Fibroblast of upper back skin (primary cell): ENCODE measurements at regions not wholly inside any gene's neighbourhood (a gene's known extent, or its start where the extent isn't known, plus 50 kb on each side); places are given as distances from the start of the nearest gene placed in this dataset.

ENCODE experiments used
- DNase-seq: peaks from one replicate; pipeline ENCODE4 v3.0.0-alpha.2; 2013

DNA sequence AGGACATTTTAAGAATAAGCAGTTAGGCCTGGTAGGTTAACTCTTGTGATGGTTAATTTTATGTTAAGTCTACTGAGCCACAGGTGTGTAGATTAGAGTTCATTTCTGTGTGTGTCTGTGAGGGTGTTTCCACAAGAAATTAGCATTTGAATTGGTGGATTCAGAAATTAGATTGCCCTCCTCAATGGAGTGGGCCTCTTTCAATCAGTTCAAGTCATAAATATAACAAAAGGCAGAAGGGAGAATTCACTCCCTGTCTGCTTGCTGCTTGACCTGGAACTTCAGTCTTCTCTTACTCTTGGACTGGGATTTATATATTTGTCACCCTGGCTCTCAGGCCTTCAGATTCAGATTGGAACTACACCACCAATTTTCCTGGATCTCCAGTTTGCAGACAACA lies 55.3 kb upstream of the POM121L12 start:
- no peak for DNase-seq

DNA sequence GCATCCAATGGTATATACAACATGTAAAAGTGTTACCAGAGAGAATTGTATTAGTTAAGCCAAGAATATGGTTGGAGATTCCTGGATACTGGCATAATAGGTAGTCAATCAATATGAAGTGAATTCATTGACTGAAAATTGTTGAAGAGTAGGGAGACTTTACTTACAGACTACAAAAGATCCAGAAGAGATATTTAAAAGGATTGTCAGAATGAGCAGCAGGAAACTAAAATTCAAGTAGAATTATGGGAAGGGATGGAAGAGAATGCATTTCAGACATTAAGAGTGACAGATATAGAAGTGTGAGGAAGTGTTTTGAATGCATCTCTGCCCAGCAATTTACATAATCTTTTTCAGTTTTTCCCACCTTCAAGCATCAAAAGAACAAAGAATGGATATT lies 62.3 kb upstream of the POM121L12 start:
- no peak for DNase-seq

DNA sequence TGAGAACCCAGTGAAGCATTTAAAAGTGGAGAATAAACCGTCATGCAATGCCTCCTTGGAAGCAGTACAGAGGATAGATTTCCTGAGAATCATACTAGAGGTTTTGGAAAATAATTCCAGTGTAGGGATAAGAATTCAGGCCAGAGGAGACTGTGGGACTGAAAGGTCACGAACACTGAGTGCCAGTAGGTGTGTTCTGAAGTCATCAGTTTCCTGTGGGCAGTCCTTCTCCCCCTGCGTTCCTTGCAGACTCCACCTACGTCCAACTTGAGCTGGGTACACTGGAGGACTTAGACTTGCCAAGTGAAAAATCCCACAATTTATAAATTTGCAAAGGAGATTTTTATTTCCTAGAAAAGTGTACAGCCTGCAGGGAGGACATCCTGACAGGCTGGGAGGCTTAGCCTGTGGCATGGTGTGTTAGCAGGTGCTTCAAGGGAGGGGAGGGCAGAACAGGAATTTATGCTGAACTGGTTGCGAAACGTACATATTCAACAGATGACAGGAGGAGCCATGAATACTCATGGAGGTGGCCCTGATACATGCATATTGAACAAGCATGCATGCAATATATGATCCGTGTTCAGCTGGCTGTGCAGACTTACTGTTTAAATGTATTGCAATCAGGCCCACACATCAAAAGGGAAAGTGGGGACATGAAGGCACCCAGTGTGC lies 72.9 kb upstream of the POM121L12 start:
- no peak for DNase-seq

DNA sequence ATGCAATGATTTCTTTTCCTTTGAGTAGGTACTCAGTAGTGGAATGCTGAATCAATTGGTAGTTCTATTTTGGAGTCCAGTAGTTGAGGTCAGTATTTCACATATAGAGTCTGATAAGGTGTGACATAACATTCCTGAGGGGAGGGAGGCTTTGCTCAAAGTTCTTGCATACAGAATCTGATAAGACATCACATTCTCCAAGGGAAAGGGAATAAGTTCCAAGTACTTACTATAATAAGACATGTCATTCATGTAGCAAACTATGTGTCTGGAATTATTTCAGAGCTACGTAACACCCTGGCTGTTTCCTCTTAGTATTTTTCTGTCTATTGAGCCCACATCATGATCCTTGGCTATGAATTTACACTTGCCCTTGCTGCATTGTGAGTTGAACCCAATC lies 74.3 kb upstream of the POM121L12 start:
- DNase-seq: no peak

DNA sequence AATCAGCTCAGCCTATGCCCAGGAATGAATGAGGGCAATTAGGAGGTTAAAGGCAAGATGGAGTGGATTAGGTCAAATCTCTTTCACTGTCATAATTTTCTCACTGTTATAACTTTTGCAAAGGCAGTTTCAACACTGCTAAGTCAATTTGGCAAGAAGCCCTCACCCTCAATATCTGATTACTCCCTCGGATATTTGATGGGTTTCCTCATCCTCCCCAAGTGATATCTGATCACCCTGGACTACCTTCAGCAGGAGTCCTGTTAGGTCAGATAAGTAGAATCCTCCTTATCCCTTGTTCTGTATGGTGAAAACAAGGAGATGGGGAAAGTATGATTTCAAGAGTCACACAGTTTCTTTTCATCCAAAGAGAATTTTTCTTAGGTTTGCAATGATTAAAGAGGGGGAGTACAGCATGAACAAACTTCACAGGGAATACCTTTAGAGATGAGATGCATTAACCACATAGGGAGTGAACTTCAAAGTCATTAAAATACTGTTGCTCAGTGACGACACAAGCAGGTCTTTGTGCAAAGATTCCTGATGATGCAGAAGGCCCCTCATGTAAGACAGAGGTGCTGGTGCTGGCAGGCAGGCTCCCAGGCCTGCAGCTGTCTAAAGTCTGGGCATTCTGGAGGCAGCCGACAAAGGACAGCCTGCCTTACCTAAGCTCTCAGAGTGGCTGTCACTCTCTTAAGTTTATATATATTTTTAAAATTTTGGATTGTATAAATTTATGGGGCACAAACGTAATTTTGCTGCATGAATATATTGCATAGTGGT lies 75.4 kb upstream of the POM121L12 start:
- DNase-seq: no peak

DNA sequence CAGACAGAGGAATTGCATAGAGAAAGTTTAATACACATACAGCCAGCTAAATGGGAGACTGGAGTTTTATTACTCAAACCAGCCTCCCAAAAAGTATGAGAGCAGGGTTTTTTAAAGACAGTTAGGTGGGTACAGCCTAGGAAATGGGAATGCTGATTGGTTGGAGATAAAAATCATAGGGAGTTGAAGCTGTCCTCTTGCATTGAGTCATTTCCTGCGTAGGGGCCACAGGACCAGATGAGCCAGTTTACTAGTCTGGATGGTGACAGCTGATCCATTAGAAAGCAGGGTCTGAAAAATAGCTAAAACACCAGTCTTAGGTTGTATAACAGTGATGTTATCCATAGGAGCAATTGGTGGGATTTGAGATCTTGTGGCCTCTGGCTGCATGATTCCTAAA lies 76.1 kb upstream of the POM121L12 start:
- peak; percentile 45 for DNase-seq

DNA sequence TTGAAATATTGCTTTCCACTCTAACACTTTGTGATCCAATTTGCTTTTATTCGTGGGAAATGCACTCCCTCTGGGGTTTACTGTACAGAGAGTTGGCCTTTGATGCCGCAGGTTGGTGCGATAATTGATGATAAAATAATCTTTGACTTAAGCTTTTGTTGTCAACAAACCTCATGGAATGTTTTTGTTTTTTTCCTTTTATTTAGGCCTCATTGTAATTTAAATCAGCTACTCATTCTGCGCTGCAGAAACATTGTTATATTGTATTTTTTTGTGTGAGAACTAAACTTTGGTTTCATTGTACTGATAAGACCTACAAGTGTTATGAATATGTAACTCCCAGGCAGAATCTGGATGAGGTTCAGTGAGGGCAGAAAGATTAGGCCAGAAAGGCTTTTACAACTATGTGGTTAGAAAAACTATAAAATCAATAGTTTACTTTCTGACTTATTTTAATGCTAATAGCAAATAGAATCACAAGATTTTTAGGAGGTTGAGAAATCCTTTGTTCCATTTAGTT lies 76.8 kb upstream of the POM121L12 start:
- DNase-seq: no peak

DNA sequence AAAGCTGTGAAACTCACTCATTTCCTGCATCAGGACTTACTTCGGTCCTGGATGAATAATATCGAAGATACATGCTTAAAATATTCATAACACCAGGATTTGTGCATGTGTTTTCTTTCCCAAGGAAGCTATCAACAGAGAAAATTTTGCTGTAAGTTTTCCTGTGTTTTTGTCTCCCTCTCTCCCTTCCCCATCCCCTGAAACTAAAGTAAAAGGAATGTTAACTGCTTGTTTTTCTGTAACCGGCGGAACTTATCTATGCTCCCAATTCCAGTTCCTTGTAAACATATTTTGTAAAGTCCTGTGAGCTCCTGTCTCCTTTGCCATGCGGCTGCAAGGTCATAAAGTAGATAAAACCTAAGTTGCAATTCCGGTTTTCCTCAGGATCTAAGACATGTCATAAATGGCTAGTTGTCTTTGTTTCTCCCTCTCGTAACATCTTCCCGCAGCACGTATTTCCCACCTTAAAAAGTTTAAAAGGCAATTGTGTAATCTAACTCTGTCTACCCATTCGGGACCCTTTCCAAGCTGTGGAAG lies 79.0 kb upstream of the POM121L12 start:
- DNase-seq: peak; percentile 5

DNA sequence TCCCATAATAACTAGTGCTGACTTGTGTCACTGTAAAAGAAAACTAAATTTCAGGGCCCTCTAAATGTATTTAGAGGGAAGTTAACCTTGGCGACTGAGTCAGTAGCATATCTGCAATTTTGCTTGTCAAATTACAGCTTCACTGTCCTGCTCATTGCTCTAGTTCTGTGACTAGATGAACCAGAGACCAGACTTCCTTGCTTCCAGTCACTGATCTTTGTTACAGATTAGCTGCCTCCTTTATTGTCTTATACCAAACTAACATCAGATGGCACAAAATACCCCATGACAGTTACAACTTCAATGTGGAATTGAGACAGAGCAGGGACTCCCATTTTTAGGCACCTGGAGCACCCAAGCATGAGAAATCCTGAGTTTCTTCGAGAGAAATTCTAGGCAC lies 79.9 kb upstream of the POM121L12 start:
- DNase-seq: no peak

DNA sequence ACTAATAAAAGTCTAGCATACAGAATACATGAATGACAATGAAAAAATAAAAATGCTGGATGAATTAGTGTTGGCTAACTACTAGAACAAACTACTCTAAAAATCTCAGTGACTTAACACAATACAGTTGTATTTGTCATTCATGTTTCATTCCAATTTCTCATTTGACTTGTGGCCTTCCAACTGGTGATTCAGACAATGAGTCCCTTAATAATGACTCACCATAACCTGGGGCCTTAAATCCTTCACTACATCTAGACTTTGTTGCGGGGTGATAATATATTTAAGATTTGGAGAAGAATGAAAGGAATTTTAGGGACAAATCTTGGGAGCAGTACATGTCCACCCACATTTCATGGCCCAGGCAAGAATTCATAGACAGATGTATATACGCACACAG lies 90.5 kb upstream of the POM121L12 start:
- peak; percentile 63 for DNase-seq

DNA sequence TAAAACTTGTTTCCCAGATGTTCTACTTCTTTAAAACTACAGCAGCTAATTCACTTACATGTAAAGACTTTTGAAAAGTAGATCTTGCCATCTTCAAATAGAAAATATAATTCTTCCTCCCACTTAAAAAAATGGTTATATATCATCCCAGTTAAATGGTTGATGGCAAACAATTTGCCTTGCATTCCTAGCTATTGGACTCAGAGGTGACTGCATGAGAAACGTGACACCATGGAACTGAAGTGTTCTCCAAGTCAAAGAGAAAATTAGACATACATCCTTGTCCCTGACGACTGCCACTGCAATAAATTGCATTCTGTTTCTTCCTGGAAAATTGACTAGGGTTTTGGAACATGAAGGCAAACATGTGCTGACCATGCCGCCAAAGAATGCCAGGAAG lies 95.0 kb upstream of the POM121L12 start:
- peak; percentile 47 for DNase-seq

DNA sequence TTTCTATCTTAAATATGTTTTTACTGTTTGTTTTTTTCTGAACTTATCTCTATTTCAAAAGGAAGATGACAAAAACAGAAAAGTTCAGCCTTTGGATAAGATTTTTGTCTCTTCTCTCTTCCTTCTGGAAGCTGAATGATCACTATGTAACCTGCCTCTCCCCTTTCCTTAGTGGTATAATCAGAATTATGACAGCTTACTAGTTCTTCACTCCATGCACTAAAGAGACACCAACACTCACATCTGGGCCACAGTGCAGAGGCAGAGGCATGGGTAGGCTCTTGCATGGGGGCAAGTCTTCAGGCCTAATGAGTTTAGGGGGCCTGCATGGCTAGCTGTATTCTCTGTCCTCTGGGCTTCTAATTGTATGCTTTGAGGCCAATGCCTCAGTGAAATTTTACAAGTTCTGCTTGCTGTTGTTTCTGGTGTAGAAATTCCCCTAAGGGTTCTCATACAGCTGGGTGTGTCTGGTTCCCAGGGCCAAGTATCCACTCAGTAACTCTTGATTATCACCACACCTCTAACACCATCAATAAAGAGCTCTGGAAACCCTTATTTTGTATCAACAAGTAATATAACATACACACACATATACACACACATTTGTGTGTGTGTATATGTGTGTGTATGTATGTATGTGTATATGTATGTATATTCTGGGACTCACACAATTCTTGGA lies 96.8 kb upstream of the POM121L12 start:
- no peak for DNase-seq

DNA sequence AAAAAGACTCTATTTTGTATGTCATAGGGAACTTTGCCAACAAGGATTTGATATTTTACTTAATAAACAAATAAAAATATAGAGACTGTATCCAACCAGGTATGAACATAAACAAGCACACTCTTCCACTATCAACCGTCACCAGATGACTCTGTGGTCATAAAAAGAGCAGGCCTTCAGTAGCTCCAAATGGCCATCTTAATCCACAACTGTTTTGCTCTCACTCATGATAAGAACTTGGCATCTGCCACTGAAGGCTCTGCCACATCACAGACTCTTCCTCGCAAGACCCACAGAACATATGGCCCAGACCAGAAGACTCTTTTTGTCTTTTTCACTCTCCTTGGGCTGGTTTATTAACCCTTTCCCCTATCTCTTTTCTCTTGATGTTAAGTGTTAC lies 98.7 kb upstream of the POM121L12 start:
- no peak for DNase-seq

DNA sequence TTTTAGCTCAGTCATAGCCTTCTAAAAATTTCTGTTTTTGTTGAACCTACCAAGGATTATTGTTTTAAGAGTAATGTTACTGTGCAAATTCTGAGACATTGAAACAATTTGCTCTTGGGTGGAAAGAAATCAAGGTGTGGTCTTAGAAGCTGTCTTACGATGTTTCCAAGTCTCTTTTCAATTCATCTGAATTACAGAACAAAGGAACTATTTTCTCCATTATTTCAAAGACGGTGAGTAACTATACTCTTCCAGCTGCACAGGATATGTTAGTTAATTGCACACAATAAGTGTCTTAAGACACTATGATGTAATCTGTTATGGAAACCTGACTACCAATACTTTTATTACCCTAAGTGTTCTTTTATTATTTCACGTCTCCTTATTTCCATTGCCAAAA lies 106.8 kb upstream of the POM121L12 start:
- DNase-seq: no peak

DNA sequence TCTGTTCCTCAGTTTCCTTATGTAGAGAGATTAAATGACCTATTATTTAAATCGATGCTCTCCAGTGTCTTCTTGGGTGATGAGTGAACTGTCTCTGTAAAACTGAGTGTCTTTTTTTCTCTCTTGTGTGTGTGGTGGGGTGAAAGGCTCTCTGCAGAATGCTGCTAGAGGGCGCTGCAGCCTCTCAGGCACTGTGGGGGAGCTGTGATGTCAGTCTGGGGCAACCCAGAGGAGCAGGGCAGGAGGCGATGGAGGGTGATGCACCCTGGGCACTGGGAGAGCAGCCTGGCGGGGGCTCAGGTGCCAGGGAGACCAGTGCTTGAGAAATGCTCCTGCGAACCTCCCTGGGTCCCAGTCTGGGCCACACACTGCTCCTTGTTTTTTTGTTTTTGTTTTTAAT lies 110.1 kb upstream of the POM121L12 start:
- no peak for DNase-seq

DNA sequence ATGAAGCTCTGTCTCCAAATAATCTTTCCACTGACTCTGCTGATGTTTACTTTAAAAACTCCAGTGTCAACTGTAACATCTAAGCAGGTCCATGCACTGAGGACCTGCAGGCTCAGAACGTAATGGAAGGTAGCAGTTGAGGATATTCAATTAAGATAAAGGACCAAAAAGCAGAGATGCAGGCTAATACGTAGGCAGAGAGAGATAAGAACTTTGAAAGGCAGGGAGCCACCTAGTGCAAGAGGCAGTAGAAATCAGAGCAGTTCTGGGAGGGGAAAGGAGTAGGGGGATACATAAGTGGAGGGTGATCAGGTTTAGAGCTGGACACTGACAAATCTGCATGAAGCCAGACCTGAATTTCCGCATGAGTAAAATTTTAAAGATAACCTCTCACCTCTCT lies 114.5 kb upstream of the POM121L12 start:
- no peak for DNase-seq

DNA sequence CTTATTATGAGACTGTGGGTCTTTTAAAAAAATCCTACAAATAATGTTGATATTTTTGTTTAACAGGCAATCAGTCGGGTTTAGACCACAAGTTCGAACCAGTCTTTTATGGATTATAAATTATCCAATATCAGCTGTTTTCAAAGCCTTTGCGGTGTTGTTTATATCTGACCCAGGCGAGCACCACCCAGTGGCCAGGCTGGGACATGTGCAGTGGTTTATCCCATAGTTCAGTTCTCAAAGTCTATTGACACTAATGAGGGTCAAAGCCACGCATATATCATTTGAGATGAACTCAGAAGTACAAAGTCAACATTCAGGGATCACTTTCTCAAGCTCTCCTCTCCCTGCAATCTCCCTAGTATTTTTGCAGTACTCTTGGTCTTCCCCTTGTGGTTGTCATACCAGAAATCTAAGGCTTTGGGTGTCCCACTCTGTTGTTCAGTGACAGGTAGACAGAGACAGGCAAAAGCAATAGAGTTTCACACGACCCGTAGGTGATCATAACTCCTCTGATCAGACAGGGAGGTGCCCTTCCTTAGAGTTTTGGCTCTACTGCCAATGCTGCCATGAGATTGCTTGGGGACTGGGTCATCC lies 117.4 kb upstream of the POM121L12 start:
- no peak for DNase-seq

DNA sequence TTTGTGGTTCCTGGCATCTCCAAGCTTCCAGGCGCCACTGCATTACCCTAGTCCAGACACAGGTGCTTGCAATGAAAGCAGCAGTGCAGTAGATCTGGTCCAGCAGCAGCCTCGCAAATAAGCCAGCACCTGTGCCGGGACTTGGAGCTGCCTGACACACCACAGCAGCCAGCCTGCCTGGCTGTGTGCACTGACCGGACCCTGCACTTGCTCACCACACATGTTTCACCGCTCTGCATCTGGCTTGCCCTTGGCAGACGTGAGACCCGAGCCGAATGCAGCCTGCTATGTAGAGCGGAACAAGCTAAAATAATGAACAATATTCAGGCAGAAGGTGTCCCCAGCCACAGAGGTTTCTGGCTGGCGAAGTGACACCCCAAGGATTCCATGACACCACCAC lies 123.6 kb upstream of the POM121L12 start:
- no peak for DNase-seq

DNA sequence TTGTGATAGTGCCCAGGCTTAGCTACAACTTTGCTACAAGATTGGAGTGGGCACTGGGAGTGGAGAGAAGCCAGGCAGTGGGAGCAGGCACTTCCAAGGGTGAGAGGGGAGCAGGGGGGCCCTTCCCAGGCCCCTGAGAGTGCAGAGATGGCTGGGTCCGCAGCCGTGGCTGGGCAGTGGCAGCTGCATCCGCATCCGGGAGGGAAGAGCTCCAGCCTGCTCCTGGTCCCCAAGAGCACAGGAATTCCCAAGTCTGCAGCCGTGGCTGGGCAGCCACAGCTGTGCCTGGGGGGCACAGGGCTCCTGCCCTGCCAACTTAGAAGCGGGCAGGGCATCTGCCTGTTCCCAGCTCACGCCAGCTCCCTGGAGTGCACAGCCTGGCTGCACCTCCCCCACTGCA lies 124.1 kb upstream of the POM121L12 start:
- DNase-seq: no peak

DNA sequence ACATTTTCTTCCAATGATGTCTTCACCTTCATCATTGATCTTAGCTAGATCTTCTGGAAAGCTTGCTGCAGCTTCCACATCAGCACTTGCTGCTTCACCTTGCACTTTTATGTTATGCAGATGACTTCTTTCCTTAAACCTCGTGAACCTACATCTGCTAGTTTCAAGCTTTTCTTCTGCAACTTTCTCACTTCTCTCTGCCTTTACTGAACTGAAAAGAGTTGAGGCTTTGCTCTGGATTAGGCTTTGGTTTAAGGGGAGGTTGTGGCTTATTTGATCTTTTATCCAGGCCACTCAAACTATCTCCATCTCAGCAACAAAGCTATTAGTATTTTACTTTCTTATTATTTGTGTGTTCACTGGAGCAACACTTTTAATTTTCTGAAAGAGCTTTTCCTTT lies 125.5 kb upstream of the POM121L12 start:
- DNase-seq: no peak

DNA sequence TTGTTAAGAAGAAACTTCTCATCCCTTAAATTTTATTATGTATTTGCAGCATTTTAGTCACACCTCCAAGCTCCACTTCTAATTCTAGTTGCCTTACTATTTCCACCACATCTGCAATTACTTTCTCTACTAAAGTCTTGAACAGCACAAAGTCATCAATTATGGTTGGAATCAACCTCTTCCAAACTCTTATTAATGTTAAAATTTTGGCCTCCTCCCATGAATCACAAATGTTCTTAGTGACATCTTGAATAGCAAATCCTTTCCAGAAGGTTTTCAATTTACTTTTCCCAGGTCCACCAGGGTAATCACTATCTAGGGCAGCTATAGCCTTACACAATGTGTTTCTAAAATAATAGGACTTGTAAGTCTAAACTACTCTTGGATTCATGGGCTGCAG lies 126.3 kb upstream of the POM121L12 start:
- DNase-seq: no peak

DNA sequence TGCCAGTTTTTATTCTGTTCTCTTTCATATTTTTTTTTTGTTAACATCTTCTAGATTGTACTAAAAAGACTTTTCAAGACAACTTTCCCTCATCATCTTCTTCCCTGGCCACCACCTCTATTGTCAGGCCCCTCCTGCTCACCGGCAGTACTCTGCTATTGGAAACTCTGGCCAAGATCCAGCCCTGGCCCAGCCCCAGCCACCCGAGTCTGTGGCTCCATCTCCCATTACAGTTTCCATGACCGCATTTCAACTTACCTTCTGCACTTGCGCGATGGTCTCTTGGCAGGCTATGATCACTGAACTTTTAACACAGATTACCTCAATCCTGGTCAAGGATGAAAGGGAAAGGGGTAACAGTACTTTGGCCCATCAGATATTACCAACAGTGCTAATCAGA lies 137.7 kb upstream of the POM121L12 start:
- DNase-seq: no peak

DNA sequence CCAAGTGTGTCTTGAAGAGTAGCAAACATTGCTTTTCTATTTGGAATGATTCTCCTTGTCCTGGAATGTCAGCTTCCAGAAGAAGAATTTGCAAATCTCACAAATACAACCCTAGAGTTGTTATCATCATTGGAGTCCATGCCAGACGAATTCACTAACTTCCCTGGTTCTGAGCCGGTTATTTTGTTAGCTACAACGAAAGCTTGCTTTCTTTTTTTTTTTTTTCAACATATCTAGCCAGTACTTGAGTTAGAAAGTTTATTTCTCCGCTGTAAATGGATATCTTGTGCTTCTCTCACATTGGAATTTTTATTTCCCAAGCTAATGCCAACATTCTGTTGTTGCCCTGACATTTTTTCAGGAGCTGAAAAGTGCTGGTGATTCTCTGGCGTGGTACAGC lies 138.1 kb upstream of the POM121L12 start:
- no peak for DNase-seq
